Thyroid gland (tissue), 4 donors: ENCODE measurements at regions not wholly inside any gene's neighbourhood (a gene's known extent, or its start where the extent isn't known, plus 50 kb on each side); places are given as distances from the start of the nearest gene placed in this dataset.

Experiments
- CTCF ChIP-seq, 6 experiments: fragments of 200-600 bp in 3 of 6; fragments of 450-650 bp in 3 of 6; sonication (generic) in 3 of 6; IDR thresholded peaks; one replicate each; pipeline ENCODE4 v1.5.1; 2016 to 2019; ENCODE audit warnings: antibody characterized with exemption in 6 of 6, mild to moderate bottlenecking in 2 of 6, inconsistent platforms in 1 of 6, moderate library complexity in 1 of 6
- POLR2A ChIP-seq, 2 donors: fragments of 450-650 bp; IDR thresholded peaks; one replicate each; pipeline ENCODE4 v1.6.1; 2017; ENCODE audit warnings: antibody characterized with exemption in 2 of 2, mild to moderate bottlenecking in 2 of 2, moderate library complexity in 1 of 2

GRCh38 chr2:871926-872680 lies 78.5 kb upstream of the SNTG2 start:
- TF ChIP-seq POLR2A (IDR thresholded peaks at IDR 0.05) = no peak
- TF ChIP-seq CTCF (IDR thresholded peaks at IDR 0.05) = no peak
